NB4 (cell line): ENCODE measurements at regions not wholly inside any gene's neighbourhood (a gene's known extent, or its start where the extent isn't known, plus 50 kb on each side); places are given as distances from the start of the nearest gene placed in this dataset.

ENCODE experiments used
- CTCF ChIP-seq: IDR thresholded peaks from one replicate; pipeline ENCODE4 v1.5.1; 2012; ENCODE audit warnings: low read depth, low read length
- POLR2A ChIP-seq: IDR thresholded peaks from 2 replicates; pipeline ENCODE4 v1.6.1; 2011; ENCODE audit warnings: mild to moderate bottlenecking; ENCODE audit not compliant: insufficient read length; ENCODE audit errors: extremely low read depth

- TF ChIP-seq CTCF (no peak), POLR2A (no peak)
Observed at GRCh38 chr4:148503681-148504080, 61.5 kb upstream of the NR3C2 start.
